Coronary artery (tissue), 2 donors: ENCODE measurements at regions not wholly inside any gene's neighbourhood (a gene's known extent, or its start where the extent isn't known, plus 50 kb on each side); places are given as distances from the start of the nearest gene placed in this dataset.

Experiments
- DNase-seq: peaks from one replicate; pipeline ENCODE4 v3.0.0-alpha.2; 2017; ENCODE audit warnings: low spot score
- H3K27ac ChIP-seq, 2 donors: fragments of 200-600 bp; sonication (generic); one replicate each; pipeline ENCODE4 v1.5.1; 2016 to 2019
- H3K4me3 ChIP-seq: fragments of 200-600 bp; sonication (generic); 2 replicates; pipeline ENCODE4 v1.5.1; 2016; ENCODE audit warnings: mild to moderate bottlenecking, moderate library complexity
- CTCF ChIP-seq: fragments of 200-600 bp; sonication (generic); IDR thresholded peaks from one replicate; pipeline ENCODE4 v1.5.1; 2019; ENCODE audit warnings: antibody characterized with exemption

- H3K4me3 ChIP-seq, result no peak overlapping the region
- no peak overlapping the region for H3K27ac ChIP-seq
- no peak for DNase-seq
- no peak for TF ChIP-seq CTCF
Measured at GRCh38 chr7:145293754-145294153, 457.9 kb upstream of the TPK1 start.

GRCh38 chr7:145293228-145293701 is 457.4 kb upstream of the TPK1 start:
- no peak for DNase-seq
- Histone ChIP-seq H3K4me3 (no peak overlapping the region), H3K27ac (no peak overlapping the region)
- no peak for TF ChIP-seq CTCF

GRCh38 chr7:145289384-145289783 is 453.5 kb upstream of the TPK1 start:
- no peak for DNase-seq
- no peak for TF ChIP-seq CTCF
- H3K27ac ChIP-seq, result no peak overlapping the region
- no peak overlapping the region for H3K4me3 ChIP-seq

- no peak for DNase-seq
- Histone ChIP-seq H3K4me3 (no peak overlapping the region), H3K27ac (no peak overlapping the region)
- TF ChIP-seq CTCF, result no peak
Measured at GRCh38 chr7:145276118-145276517, 440.3 kb upstream of the TPK1 start.

GRCh38 chr7:145269418-145270161 is 433.7 kb upstream of the TPK1 start:
- no peak for TF ChIP-seq CTCF
- no peak for DNase-seq
- H3K27ac ChIP-seq, result no peak overlapping the region
- no peak overlapping the region for H3K4me3 ChIP-seq

GRCh38 chr7:145265180-145265579 is 429.3 kb upstream of the TPK1 start:
- TF ChIP-seq CTCF, result no peak
- DNase-seq, result no peak
- Histone ChIP-seq H3K27ac (no peak overlapping the region), H3K4me3 (no peak overlapping the region)

- DNase-seq, result no peak
- TF ChIP-seq CTCF, result no peak
- Histone ChIP-seq H3K4me3 (no peak overlapping the region), H3K27ac (no peak overlapping the region)
Measured at GRCh38 chr7:145263886-145264285, 428.0 kb upstream of the TPK1 start.
